ENCODE measurements at regions not wholly inside any gene's neighbourhood (a gene's known extent, or its start where the extent isn't known, plus 50 kb on each side); places are given as distances from the start of the nearest gene placed in this dataset.

DNA sequence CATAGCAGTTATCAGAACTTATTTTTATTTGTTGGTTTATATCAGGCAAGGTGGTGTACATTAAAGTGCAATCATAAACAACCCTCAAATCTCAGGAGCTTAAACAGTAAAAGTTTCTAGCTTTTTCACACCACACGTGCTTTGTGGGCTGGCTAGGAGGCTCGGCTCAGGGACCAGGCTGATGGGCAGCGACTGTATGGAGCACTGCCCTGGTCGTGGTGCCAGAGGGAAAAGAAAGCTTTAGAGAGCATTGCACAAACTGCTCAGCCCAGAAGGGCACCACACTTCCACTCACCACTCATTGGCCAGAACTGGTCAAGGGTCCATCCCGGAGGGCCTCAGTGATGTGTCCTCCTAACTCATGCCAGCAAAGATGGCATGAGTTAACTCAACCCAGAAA, 123.2 kb downstream of the AQP9 start:
- CTCF ChIA-PET, result no interaction called here

DNA sequence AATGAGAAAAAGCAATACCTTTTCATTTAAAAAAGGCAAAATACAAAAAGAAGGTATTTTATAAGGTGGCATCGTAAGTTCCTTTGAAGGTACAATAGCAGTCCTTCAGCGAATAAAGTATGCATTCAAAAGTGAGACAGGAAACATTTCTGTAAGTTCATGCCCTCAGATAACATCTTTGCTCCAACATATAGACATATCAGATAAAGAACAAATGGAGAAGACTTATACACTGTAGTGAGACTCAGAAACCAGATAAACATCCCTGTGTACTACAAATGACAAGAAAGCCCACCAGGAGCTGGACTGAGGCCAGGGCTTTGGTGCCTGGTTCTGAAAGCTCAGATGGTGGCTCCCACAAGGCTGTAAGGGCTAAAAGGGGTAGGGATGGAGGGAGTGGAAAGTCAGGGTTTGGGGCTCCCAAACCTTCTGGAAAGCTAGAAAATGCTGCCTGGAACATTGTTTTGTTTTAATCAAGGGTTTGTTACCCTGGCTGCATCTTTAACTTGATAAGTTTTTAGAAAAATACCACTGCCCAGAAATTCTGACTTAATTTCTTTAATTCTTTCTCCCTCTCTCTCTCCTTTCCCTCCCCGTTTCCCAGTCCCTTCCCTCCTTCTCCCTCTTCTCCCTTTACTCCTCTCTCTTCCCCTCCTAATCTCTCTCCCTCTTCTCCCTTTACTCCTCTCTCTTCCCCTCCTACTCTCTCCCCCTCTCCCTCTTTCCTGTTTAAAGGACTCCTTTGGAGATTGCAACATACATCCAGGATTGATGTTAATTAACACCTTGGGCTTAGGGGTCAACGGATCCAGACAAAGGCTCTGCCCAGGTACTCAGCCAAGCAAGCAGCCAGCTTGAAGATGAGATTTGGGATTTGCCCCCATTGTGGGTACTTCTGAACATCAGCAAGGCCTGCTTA, 126.1 kb downstream of the AQP9 start:
- Histone ChIP-seq H3K36me3 (ENCODE audit: control insufficient read depth in 1 of 2, insufficient read depth in 2 of 2, low read length in 2 of 2) (no peaks in the 10 kb centered on the region), H3K27ac (ENCODE audit: low read depth, low read length) (no peak overlapping the region), H3K9ac (ENCODE audit: low read length) (no peak overlapping the region), H3K4me3 (replicated peaks in 1 of 2; ENCODE audit: low read depth in 1 of 2, low read length in 2 of 2) (no peak overlapping the region), H2AFZ (ENCODE audit: low read depth, low read length, poor library complexity, severe bottlenecking) (no peak overlapping the region), H3K9me3 (ENCODE audit: control insufficient read depth in 1 of 2, insufficient read depth in 1 of 2, low read depth in 1 of 2, low read length in 2 of 2) (no peaks in the 10 kb centered on the region), H3K4me2 (ENCODE audit: low read length) (no peak overlapping the region), H4K20me1 (ENCODE audit: insufficient read depth) (no peaks in the 10 kb centered on the region), H3K27me3 (ENCODE audit: insufficient read depth, low read length) (no peaks in the 10 kb centered on the region), H3K9me2 (ENCODE audit: insufficient read depth) (no peaks in the 10 kb centered on the region), H3K79me2 (ENCODE audit: insufficient read depth, low read length) (no peaks in the 10 kb centered on the region), H3K4me1 (ENCODE audit: control insufficient read depth in 1 of 2, insufficient read depth in 2 of 2, low read length in 2 of 2) (peaks cover 0 to 4% of the 10 kb centered on the region in 2 experiments; a peak in 1 of 4 replicates)
- ChIA-PET RAD21 (ENCODE audit: low non-redundant PET in 1 of 2, low total read pairs in 2 of 2, uncharacterized antibody in 2 of 2, unreplicated experiment in 2 of 2) (no interaction called here), POLR2A (no interaction called here), CTCF (no interaction called here)
- no peak for ATAC-seq
- no peak for DNase-seq (ENCODE audit: low read depth, low spot score)
- intact Hi-C loops (cut with micrococcal nuclease), result no loop called here
- no peak for TF ChIP-seq ZNF274 (IDR thresholded peaks at IDR 0.05; ENCODE audit: low read depth, low read length)
- no TSS peak for BruUV-seq (replicated peaks)

More for the DNA sequence above, 123.2 kb downstream of the AQP9 start:
- Histone ChIP-seq H2AFZ (ENCODE audit: low read depth, low read length, poor library complexity, severe bottlenecking) (no peak overlapping the region), H3K27me3 (ENCODE audit: insufficient read depth, low read length) (no peaks in the 10 kb centered on the region), H3K79me2 (ENCODE audit: insufficient read depth, low read length) (no peaks in the 10 kb centered on the region), H3K4me3 (replicated peaks in 1 of 2; ENCODE audit: low read depth in 1 of 2, low read length in 2 of 2) (no peak overlapping the region), H3K4me2 (ENCODE audit: low read length) (no peak overlapping the region), H3K27ac (ENCODE audit: low read depth, low read length) (no peak overlapping the region), H3K36me3 (ENCODE audit: control insufficient read depth in 1 of 2, insufficient read depth in 2 of 2, low read length in 2 of 2) (no peaks in the 10 kb centered on the region), H3K4me1 (ENCODE audit: control insufficient read depth in 1 of 2, insufficient read depth in 2 of 2, low read length in 2 of 2) (peaks cover 0 to 4% of the 10 kb centered on the region in 2 experiments; a peak in 1 of 4 replicates), H3K9me2 (ENCODE audit: insufficient read depth) (no peaks in the 10 kb centered on the region), H3K9ac (ENCODE audit: low read length) (no peak overlapping the region), H4K20me1 (ENCODE audit: insufficient read depth) (no peaks in the 10 kb centered on the region), H3K9me3 (ENCODE audit: control insufficient read depth in 1 of 2, insufficient read depth in 1 of 2, low read depth in 1 of 2, low read length in 2 of 2) (no peaks in the 10 kb centered on the region)
- no TSS peak for BruUV-seq (replicated peaks)
- ChIA-PET RAD21 (ENCODE audit: low non-redundant PET in 1 of 2, low total read pairs in 2 of 2, uncharacterized antibody in 2 of 2, unreplicated experiment in 2 of 2) (no interaction called here), POLR2A (no interaction called here)
- intact Hi-C loops (cut with micrococcal nuclease), result no loop called here
- DNase-seq (ENCODE audit: low read depth, low spot score) (no peak), ATAC-seq (no peak)
- TF ChIP-seq EZH2 (IDR thresholded peaks at IDR 0.05) (no peak), EGR1 (IDR thresholded peaks at IDR 0.05; ENCODE audit: low read depth) (no peak), EZH2phosphoT487 (IDR thresholded peaks at IDR 0.05; ENCODE audit: borderline replicate concordance) (no peak), RAD21 (IDR thresholded peaks at IDR 0.05; ENCODE audit: low read depth) (no peak), SRF (IDR thresholded peaks at IDR 0.05; ENCODE audit: low read depth) (no peak), ZFX (IDR thresholded peaks at IDR 0.05) (no peak)

Measured in HCT116 (cell line).